GM12873 (cell line): ENCODE measurements at regions not wholly inside any gene's neighbourhood (a gene's known extent, or its start where the extent isn't known, plus 50 kb on each side); places are given as distances from the start of the nearest gene placed in this dataset.

Source experiments
- TF ChIP-seq, protein P1 (sequence below): IDR thresholded peaks from 2 replicates; pipeline ENCODE4 v1.5.1; 2012; ENCODE audit warnings: low read depth, mild to moderate bottlenecking, moderate library complexity, low read length, control low read depth; ENCODE audit not compliant: insufficient read depth; ENCODE audit errors: missing control alignments

GRCh38 chr6:66605011-66605410 lies 898.0 kb upstream of the EYS start:
- TF ChIP-seq, protein P1, sequence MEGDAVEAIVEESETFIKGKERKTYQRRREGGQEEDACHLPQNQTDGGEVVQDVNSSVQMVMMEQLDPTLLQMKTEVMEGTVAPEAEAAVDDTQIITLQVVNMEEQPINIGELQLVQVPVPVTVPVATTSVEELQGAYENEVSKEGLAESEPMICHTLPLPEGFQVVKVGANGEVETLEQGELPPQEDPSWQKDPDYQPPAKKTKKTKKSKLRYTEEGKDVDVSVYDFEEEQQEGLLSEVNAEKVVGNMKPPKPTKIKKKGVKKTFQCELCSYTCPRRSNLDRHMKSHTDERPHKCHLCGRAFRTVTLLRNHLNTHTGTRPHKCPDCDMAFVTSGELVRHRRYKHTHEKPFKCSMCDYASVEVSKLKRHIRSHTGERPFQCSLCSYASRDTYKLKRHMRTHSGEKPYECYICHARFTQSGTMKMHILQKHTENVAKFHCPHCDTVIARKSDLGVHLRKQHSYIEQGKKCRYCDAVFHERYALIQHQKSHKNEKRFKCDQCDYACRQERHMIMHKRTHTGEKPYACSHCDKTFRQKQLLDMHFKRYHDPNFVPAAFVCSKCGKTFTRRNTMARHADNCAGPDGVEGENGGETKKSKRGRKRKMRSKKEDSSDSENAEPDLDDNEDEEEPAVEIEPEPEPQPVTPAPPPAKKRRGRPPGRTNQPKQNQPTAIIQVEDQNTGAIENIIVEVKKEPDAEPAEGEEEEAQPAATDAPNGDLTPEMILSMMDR, result no peak

DNA sequence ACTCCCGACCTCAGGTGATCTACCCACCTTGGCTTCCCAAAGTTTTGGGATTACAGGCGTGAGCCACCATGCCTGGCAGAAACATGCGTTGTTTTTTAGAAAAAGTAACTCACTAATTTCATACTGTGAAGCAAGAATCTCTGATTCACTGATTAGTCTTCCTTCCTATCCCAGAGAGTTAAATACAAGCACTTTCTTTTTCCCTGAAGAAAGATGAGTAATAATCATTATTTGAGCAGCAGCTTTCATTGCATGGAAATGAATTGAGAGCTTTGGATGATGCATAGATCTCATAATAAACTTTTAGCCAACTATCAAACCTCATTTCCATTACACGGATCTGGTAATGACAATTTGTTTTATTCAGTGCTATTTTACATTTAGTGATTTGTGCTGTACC lies 892.5 kb upstream of the EYS start:
- TF ChIP-seq, protein P1, result no peak

DNA sequence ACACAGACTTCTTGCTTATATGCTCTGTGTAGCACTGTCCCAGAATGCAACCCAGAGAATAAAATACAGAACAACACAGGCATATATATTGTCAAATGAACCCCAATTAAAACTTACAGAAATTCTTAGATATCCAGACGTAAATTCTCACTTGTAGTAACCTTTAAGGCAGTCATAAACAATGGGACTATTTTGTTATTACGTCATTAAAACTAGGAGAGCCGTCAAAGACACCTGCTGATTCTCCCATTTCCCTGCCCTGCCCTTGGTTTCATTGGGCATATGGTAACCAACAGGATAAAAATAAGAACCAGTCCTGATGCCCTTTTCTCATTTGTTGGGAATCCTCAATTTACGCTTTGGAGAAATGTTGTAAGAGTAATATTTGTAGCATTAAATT lies 871.3 kb upstream of the EYS start:
- TF ChIP-seq, protein P1, result no peak

DNA sequence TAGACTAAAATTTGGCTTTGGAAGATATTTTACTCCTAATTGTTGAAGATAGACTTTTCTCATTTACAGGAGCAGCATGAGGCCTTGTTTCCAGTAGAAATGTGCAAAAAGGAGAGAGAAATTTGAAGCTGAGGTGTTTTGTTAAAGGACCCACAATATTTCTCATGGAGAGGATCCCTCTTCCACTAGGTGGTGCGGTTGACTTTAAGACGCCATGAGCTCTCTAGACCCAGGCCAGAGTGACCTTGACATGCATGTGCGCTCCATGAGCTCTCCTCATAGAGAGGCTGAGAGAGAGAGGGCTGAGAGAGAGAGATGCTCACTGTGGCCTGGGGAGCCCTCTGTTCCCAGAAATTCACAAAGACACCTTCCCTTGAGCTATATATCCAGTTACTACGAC lies 861.2 kb upstream of the EYS start:
- TF ChIP-seq, protein P1, result no peak

GRCh38 chr6:66561479-66561878 lies 854.5 kb upstream of the EYS start:
- TF ChIP-seq, protein P1, result no peak

GRCh38 chr6:66558189-66558588 lies 851.2 kb upstream of the EYS start:
- TF ChIP-seq, protein P1, result peak; percentile 42

DNA sequence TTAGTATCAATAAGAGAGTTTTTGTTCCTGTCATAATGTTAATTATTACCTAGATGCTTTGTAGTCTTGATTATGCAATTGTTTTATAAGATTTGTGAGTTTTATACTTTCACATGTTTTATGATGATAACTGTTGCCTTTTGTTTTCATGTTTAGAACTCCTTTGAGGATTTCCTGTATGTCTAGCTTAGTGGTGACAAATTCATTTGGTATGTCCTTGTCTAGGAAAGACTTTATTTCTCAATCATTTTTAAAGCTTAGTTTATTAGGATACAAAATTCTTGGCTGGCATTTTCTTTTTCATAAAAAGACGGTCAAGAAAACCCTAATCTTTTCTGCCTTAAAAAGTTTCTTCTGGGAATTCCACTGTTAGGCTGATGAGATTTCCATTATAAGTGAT lies 849.9 kb upstream of the EYS start:
- TF ChIP-seq, protein P1, result no peak

GRCh38 chr6:66555082-66555481 lies 848.1 kb upstream of the EYS start:
- TF ChIP-seq, protein P1, result no peak
